Chondrocyte (in vitro differentiated cells): ENCODE measurements at regions not wholly inside any gene's neighbourhood (a gene's known extent, or its start where the extent isn't known, plus 50 kb on each side); places are given as distances from the start of the nearest gene placed in this dataset.

Experiments used
- DNase-seq: peaks from one replicate; pipeline ENCODE4 v3.0.0; 2021; ENCODE audit warnings: mixed read lengths, low spot score
- H3K27ac Mint-ChIP-seq: one replicate; pipeline ENCODE4 v1.8.0; 2021; ENCODE audit warnings: mild to moderate bottlenecking, moderate library complexity, mixed read lengths; ENCODE audit not compliant: unreplicated experiment
- H3K27me3 Mint-ChIP-seq: 2 replicates; pipeline ENCODE4 v1.8.0; 2021; ENCODE audit warnings: low read depth, mixed read lengths
- H3K36me3 Mint-ChIP-seq: 2 replicates; pipeline ENCODE4 v1.8.0; 2021; ENCODE audit warnings: low read depth, mixed read lengths
- H3K4me1 Mint-ChIP-seq: 2 replicates; pipeline ENCODE4 v1.8.0; 2021; ENCODE audit warnings: low read depth, mild to moderate bottlenecking, mixed read lengths
- H3K4me3 Mint-ChIP-seq: one replicate; pipeline ENCODE4 v1.8.0; 2021; ENCODE audit warnings: mild to moderate bottlenecking, moderate library complexity, mixed read lengths; ENCODE audit not compliant: unreplicated experiment
- H3K9me3 Mint-ChIP-seq: 2 replicates; pipeline ENCODE4 v1.8.0; 2021; ENCODE audit warnings: low read depth, mixed read lengths
- TF ChIP-seq, protein P1 (sequence below): fragments of 200-600 bp; sonication (generic); IDR thresholded peaks from 2 replicates; pipeline ENCODE4 v1.5.0; 2021; ENCODE audit warnings: antibody characterized with exemption, mild to moderate bottlenecking, moderate library complexity

GRCh38 chr2:37766106-37766505 lies 94.7 kb upstream of the CDC42EP3 start:
- peak overlapping the region; percentile 84 for H3K27ac Mint-ChIP-seq
- H3K27me3 Mint-ChIP-seq: no peaks in the 10 kb centered on the region
- DNase-seq: no peak
- no peaks in the 10 kb centered on the region for H3K36me3 Mint-ChIP-seq
- H3K4me3 Mint-ChIP-seq: no peak overlapping the region
- H3K9me3 Mint-ChIP-seq: no peaks in the 10 kb centered on the region
- TF ChIP-seq, protein P1, sequence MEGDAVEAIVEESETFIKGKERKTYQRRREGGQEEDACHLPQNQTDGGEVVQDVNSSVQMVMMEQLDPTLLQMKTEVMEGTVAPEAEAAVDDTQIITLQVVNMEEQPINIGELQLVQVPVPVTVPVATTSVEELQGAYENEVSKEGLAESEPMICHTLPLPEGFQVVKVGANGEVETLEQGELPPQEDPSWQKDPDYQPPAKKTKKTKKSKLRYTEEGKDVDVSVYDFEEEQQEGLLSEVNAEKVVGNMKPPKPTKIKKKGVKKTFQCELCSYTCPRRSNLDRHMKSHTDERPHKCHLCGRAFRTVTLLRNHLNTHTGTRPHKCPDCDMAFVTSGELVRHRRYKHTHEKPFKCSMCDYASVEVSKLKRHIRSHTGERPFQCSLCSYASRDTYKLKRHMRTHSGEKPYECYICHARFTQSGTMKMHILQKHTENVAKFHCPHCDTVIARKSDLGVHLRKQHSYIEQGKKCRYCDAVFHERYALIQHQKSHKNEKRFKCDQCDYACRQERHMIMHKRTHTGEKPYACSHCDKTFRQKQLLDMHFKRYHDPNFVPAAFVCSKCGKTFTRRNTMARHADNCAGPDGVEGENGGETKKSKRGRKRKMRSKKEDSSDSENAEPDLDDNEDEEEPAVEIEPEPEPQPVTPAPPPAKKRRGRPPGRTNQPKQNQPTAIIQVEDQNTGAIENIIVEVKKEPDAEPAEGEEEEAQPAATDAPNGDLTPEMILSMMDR: no peak
- peaks cover 79% of the 10 kb centered on the region for H3K4me1 Mint-ChIP-seq

- TF ChIP-seq, protein P1: no peak
- H3K9me3 Mint-ChIP-seq: no peaks in the 10 kb centered on the region
- H3K36me3 Mint-ChIP-seq: no peaks in the 10 kb centered on the region
- H3K4me3 Mint-ChIP-seq: no peak overlapping the region
- peaks cover 84% of the 10 kb centered on the region for H3K4me1 Mint-ChIP-seq
- peak overlapping the region; percentile 62 for H3K27ac Mint-ChIP-seq
- no peaks in the 10 kb centered on the region for H3K27me3 Mint-ChIP-seq
- DNase-seq: no peak
These were observed 95.6 kb upstream of the CDC42EP3 start for GRCh38 chr2:37767046-37767445.

- TF ChIP-seq, protein P1: no peak
- no peak overlapping the region for H3K4me3 Mint-ChIP-seq
- H3K27ac Mint-ChIP-seq: peak overlapping the region; percentile 87
These were observed 96.8 kb upstream of the CDC42EP3 start for GRCh38 chr2:37767959-37768925.

DNA sequence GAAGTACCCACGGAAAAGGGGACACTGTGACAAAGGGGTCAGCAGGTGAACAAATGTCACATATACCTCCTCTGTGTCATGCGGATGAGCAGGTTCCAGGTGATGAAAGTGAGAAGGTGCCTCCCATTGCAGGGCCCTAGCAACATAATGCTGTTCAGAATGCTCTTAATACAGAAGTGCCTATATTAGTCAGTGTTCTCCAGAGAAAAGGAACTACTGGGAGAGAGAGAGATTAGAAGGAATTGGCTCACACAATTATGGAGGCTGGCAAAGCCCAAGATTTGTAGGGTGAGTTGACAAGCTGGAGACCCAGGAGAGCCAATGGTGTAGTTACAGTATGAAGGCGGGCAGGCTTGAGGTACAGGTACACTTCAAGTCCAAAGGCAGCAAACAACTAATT lies 98.1 kb upstream of the CDC42EP3 start:
- Mint-ChIP-seq H3K27ac (peak overlapping the region; percentile 87), H3K36me3 (no peaks in the 10 kb centered on the region), H3K27me3 (no peaks in the 10 kb centered on the region), H3K4me1 (peaks cover 91% of the 10 kb centered on the region), H3K9me3 (no peaks in the 10 kb centered on the region), H3K4me3 (no peak overlapping the region)
- DNase-seq: no peak
- TF ChIP-seq, protein P1: no peak

More at GRCh38 chr2:37767959-37768925, 96.8 kb upstream of the CDC42EP3 start:
- H3K27me3 Mint-ChIP-seq: no peaks in the 10 kb centered on the region
- no peaks in the 10 kb centered on the region for H3K9me3 Mint-ChIP-seq
- peaks cover 86% of the 10 kb centered on the region for H3K4me1 Mint-ChIP-seq
- H3K36me3 Mint-ChIP-seq: no peaks in the 10 kb centered on the region
- no peak for DNase-seq

GRCh38 chr2:37770797-37771196 lies 99.4 kb upstream of the CDC42EP3 start:
- Mint-ChIP-seq H3K27me3 (no peaks in the 10 kb centered on the region), H3K4me1 (peaks cover 94% of the 10 kb centered on the region), H3K36me3 (no peaks in the 10 kb centered on the region), H3K9me3 (no peaks in the 10 kb centered on the region), H3K4me3 (no peak overlapping the region), H3K27ac (no peak overlapping the region)
- TF ChIP-seq, protein P1: no peak
- DNase-seq: no peak
